SK-MEL-5 (cell line): ENCODE measurements at regions not wholly inside any gene's neighbourhood (a gene's known extent, or its start where the extent isn't known, plus 50 kb on each side); places are given as distances from the start of the nearest gene placed in this dataset.
A peak's percentile ranks its signal among the peaks of the same experiment; 100 is the strongest.
"Not testable (repeated sequence)": the region's sequence is repeated elsewhere in the genome, so short reads cannot be mapped to it uniquely, and the experiment has no call there.

Experiments used
- DNase-seq: peaks from one replicate; pipeline ENCODE4 v3.0.0-alpha.2; 2016; ENCODE audit warnings: low read depth, low spot score
- in situ Hi-C: cut with HindIII; loops from 2 replicates; pipeline ENCODE4 v1.10.0; 2016; ENCODE audit warnings: low sequenced_read_pairs, high pct_unique_total_duplicates, low pct_unique_long_range_greater_than_20kb

GRCh38 chr13:78137404-78138142, 218.9 kb upstream of the EDNRB start:
- in situ Hi-C loops = no loop called here
- DNase-seq = peak; percentile 88

- DNase-seq = no peak
- in situ Hi-C loops = no loop called here
Observed at GRCh38 chr13:78136966-78137365, 218.3 kb upstream of the EDNRB start.

GRCh38 chr13:78133511-78133910, 214.9 kb upstream of the EDNRB start:
- in situ Hi-C loops = no loop called here
- no peak for DNase-seq

- DNase-seq = peak; percentile 10
- in situ Hi-C loops = no loop called here
Observed at GRCh38 chr13:78131811-78132210, 213.2 kb upstream of the EDNRB start.

GRCh38 chr13:78131346-78131745, 212.7 kb upstream of the EDNRB start:
- DNase-seq = no peak
- in situ Hi-C loops = no loop called here

- in situ Hi-C loops = no loop called here
- no peak for DNase-seq
Observed at GRCh38 chr13:78129823-78130222, 211.2 kb upstream of the EDNRB start.

GRCh38 chr13:78129359-78129758, 210.7 kb upstream of the EDNRB start:
- in situ Hi-C loops = no loop called here
- no peak for DNase-seq

- peak; percentile 83 for DNase-seq
- in situ Hi-C loops = no loop called here
Observed at GRCh38 chr13:78121459-78122348, 203.1 kb upstream of the EDNRB start.

GRCh38 chr13:78121001-78121400, 202.4 kb upstream of the EDNRB start:
- no peak for DNase-seq
- in situ Hi-C loops = no loop called here

- in situ Hi-C loops, DNase-seq: not testable (repeated sequence)
Observed at GRCh38 chr13:78120144-78120543, 201.5 kb upstream of the EDNRB start.

GRCh38 chr13:78117070-78117469, 198.4 kb upstream of the EDNRB start:
- in situ Hi-C loops, DNase-seq: not testable (repeated sequence)

- in situ Hi-C loops = no loop called here
- no peak for DNase-seq
Observed at GRCh38 chr13:78105656-78106055, 187.0 kb upstream of the EDNRB start.

- in situ Hi-C loops = no loop called here
- no peak for DNase-seq
Observed at GRCh38 chr13:78103936-78104335, 185.3 kb upstream of the EDNRB start.

- in situ Hi-C loops = no loop called here
- no peak for DNase-seq
Observed at GRCh38 chr13:78102741-78103140, 184.1 kb upstream of the EDNRB start.

- in situ Hi-C loops = no loop called here
- peak; percentile 46 for DNase-seq
Observed at GRCh38 chr13:78102121-78102677, 183.6 kb upstream of the EDNRB start.

- no peak for DNase-seq
Observed at GRCh38 chr13:78100486-78100885, 181.9 kb upstream of the EDNRB start.

GRCh38 chr13:78098249-78098648, 179.6 kb upstream of the EDNRB start:
- DNase-seq = peak; percentile 29
- in situ Hi-C loops = no loop called here

More at GRCh38 chr13:78100486-78100885, 181.9 kb upstream of the EDNRB start:
- in situ Hi-C loops = no loop called here

GRCh38 chr13:78096221-78096620, 177.6 kb upstream of the EDNRB start:
- in situ Hi-C loops = no loop called here
- no peak for DNase-seq
